Fibroblast of lung (primary cell): ENCODE measurements at regions not wholly inside any gene's neighbourhood (a gene's known extent, or its start where the extent isn't known, plus 50 kb on each side); places are given as distances from the start of the nearest gene placed in this dataset.

Source experiments
- EZH2 ChIP-seq: IDR thresholded peaks from 2 replicates; pipeline ENCODE4 v1.5.1; 2012; ENCODE audit warnings: low read length, control low read depth, mild to moderate bottlenecking; ENCODE audit errors: missing control alignments
- TF ChIP-seq, protein P1 (sequence below), 2 donors: IDR thresholded peaks in 1 of 2; conservative IDR thresholded peaks in 1 of 2; 1 replicate in 1 of 2; 2 replicates in 1 of 2; pipeline ENCODE4 v1.5.1; 2011 to 2012; ENCODE audit warnings: low read length in 2 of 2, control low read depth in 1 of 2, inconsistent platforms in 1 of 2, low read depth in 1 of 2, mild to moderate bottlenecking in 1 of 2

DNA sequence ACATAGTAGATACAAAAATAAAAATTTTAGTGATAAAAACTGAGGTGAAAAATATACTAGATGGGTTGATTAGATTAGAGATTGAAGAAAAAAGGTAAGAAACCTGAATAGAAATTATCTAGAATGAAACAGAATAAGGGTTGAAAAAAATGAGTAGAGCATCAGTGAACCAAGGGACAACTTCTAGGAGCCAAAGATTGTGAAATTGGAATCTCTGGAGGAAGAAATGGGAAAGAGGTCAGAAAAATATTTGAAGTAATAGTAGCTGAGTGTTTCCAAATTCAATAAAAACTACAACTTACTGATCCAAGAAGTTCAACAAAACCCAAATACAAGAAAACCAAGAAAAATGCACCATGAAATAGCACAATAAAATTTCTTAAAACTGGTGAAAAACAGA, 116.6 kb upstream of the STARD4 start:
- TF ChIP-seq, protein P1, sequence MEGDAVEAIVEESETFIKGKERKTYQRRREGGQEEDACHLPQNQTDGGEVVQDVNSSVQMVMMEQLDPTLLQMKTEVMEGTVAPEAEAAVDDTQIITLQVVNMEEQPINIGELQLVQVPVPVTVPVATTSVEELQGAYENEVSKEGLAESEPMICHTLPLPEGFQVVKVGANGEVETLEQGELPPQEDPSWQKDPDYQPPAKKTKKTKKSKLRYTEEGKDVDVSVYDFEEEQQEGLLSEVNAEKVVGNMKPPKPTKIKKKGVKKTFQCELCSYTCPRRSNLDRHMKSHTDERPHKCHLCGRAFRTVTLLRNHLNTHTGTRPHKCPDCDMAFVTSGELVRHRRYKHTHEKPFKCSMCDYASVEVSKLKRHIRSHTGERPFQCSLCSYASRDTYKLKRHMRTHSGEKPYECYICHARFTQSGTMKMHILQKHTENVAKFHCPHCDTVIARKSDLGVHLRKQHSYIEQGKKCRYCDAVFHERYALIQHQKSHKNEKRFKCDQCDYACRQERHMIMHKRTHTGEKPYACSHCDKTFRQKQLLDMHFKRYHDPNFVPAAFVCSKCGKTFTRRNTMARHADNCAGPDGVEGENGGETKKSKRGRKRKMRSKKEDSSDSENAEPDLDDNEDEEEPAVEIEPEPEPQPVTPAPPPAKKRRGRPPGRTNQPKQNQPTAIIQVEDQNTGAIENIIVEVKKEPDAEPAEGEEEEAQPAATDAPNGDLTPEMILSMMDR (conservative IDR thresholded peaks at IDR 0.05 in 1 of 2, IDR thresholded peaks at IDR 0.05 in 1 of 2; ENCODE audit: low read depth in 1 of 2, low read length in 2 of 2), result no peak
- TF ChIP-seq EZH2, result no peak
